Iris pigment epithelial cell (primary cell): ENCODE measurements at regions not wholly inside any gene's neighbourhood (a gene's known extent, or its start where the extent isn't known, plus 50 kb on each side); places are given as distances from the start of the nearest gene placed in this dataset.
A peak's percentile ranks its signal among the peaks of the same experiment; 100 is the strongest.

Source experiments
- DNase-seq: peaks from one replicate; pipeline ENCODE4 v3.0.0-alpha.2; 2011; ENCODE audit warnings: low read depth

GRCh38 chr6:134866563-134866962 is 83.3 kb downstream of the ALDH8A1 start:
- DNase-seq = no peak

- no peak for DNase-seq
Measured at GRCh38 chr6:134864558-134864957, 85.3 kb downstream of the ALDH8A1 start.

- no peak for DNase-seq
Measured at GRCh38 chr6:134863763-134864510, 86.0 kb downstream of the ALDH8A1 start.

- DNase-seq = no peak
Measured at GRCh38 chr6:134854366-134854765, 95.5 kb downstream of the ALDH8A1 start.

- DNase-seq = peak; percentile 57
Measured at GRCh38 chr6:134853111-134854055, 96.5 kb downstream of the ALDH8A1 start.

GRCh38 chr6:134851548-134851947 is 98.4 kb downstream of the ALDH8A1 start:
- DNase-seq = no peak

GRCh38 chr6:134850721-134851305 is 99.1 kb downstream of the ALDH8A1 start:
- peak; percentile 38 for DNase-seq

- no peak for DNase-seq
Measured at GRCh38 chr6:134849920-134850447, 99.9 kb downstream of the ALDH8A1 start.

- DNase-seq = no peak
Measured at GRCh38 chr6:134848076-134848475, 101.8 kb downstream of the ALDH8A1 start.

GRCh38 chr6:134846865-134847264 is 103.0 kb downstream of the ALDH8A1 start:
- no peak for DNase-seq

- DNase-seq = no peak
Measured at GRCh38 chr6:134846031-134846430, 103.9 kb downstream of the ALDH8A1 start.

- no peak for DNase-seq
Measured at GRCh38 chr6:134844120-134844519, 105.8 kb downstream of the ALDH8A1 start.

- DNase-seq = no peak
Measured at GRCh38 chr6:134840086-134840867, 109.6 kb downstream of the ALDH8A1 start.

- no peak for DNase-seq
Measured at GRCh38 chr6:134835993-134836392, 113.9 kb downstream of the ALDH8A1 start.

GRCh38 chr6:134830940-134831339 is 119.0 kb downstream of the ALDH8A1 start:
- DNase-seq = no peak

GRCh38 chr6:134830194-134830593 is 119.7 kb downstream of the ALDH8A1 start:
- peak; percentile 38 for DNase-seq

- DNase-seq = no peak
Measured at GRCh38 chr6:134828641-134829040, 121.3 kb downstream of the ALDH8A1 start.

GRCh38 chr6:134826889-134827737 is 122.8 kb downstream of the ALDH8A1 start:
- peak; percentile 92 for DNase-seq

- DNase-seq = no peak
Measured at GRCh38 chr6:134823710-134824034, 126.2 kb downstream of the ALDH8A1 start.

- DNase-seq = peak; percentile 86
Measured at GRCh38 chr6:134822920-134823709, 126.8 kb downstream of the ALDH8A1 start.
